Osteoblast (primary cell): ENCODE measurements at regions not wholly inside any gene's neighbourhood (a gene's known extent, or its start where the extent isn't known, plus 50 kb on each side); places are given as distances from the start of the nearest gene placed in this dataset.

Experiments used
- DNase-seq: peaks from one replicate; pipeline ENCODE4 v3.0.0; 2011; ENCODE audit warnings: low spot score, mixed read lengths; ENCODE audit not compliant: insufficient read length; ENCODE audit errors: missing footprints
- H2AFZ ChIP-seq: 2 replicates; pipeline ENCODE4 v1.6.0; 2011; ENCODE audit warnings: mild to moderate bottlenecking, low read length
- H3K27ac ChIP-seq: 2 replicates; pipeline ENCODE4 v1.5.1; 2011; ENCODE audit warnings: mild to moderate bottlenecking, low read depth, low read length, moderate library complexity
- H3K27me3 ChIP-seq: 2 replicates; pipeline ENCODE4 v1.6.0; 2012; ENCODE audit warnings: mild to moderate bottlenecking, control low read depth, inconsistent platforms, low read length, moderate library complexity; ENCODE audit not compliant: insufficient read depth
- H3K36me3 ChIP-seq: 2 replicates; pipeline ENCODE4 v1.5.1; 2011; ENCODE audit warnings: mild to moderate bottlenecking, low read length, control low read depth, moderate library complexity; ENCODE audit not compliant: insufficient read depth
- H3K4me1 ChIP-seq: 2 replicates; pipeline ENCODE4 v1.5.1; 2011; ENCODE audit warnings: mild to moderate bottlenecking, low read length, control low read depth, moderate library complexity; ENCODE audit not compliant: insufficient read depth
- H3K4me2 ChIP-seq: 2 replicates; pipeline ENCODE4 v1.6.0; 2011; ENCODE audit warnings: mild to moderate bottlenecking, low read length; ENCODE audit not compliant: insufficient read depth
- H3K4me3 ChIP-seq: fragments of 200-600 bp; sonication (generic); 3 replicates; pipeline ENCODE4 v1.5.1; 2012; ENCODE audit warnings: mild to moderate bottlenecking, low read length, inconsistent platforms; ENCODE audit not compliant: insufficient read depth
- H3K79me2 ChIP-seq: 2 replicates; pipeline ENCODE4 v1.6.0; 2012; ENCODE audit warnings: mild to moderate bottlenecking, low read length, control low read depth, inconsistent platforms; ENCODE audit not compliant: insufficient read depth
- H3K9me3 ChIP-seq: 2 replicates; pipeline ENCODE4 v1.5.1; 2011; ENCODE audit warnings: low read depth, low read length, control low read depth
- H4K20me1 ChIP-seq: 2 replicates; pipeline ENCODE4 v1.6.0; 2012; ENCODE audit warnings: mild to moderate bottlenecking, low read length, control low read depth; ENCODE audit not compliant: insufficient read depth
- CTCF ChIP-seq: IDR thresholded peaks from 2 replicates; pipeline ENCODE4 v1.5.1; 2011; ENCODE audit warnings: mild to moderate bottlenecking, low read depth, low read length, moderate library complexity; ENCODE audit errors: extremely low read depth

GRCh38 chr5:106921567-106921966, 749.2 kb downstream of the EFNA5 start:
- Histone ChIP-seq H4K20me1 (no peaks in the 10 kb centered on the region), H2AFZ (no peak overlapping the region), H3K27ac (no peak overlapping the region), H3K9me3 (no peaks in the 10 kb centered on the region), H3K79me2 (no peaks in the 10 kb centered on the region), H3K4me3 (no peak overlapping the region), H3K4me1 (no peaks in the 10 kb centered on the region), H3K27me3 (no peaks in the 10 kb centered on the region), H3K4me2 (no peak overlapping the region), H3K36me3 (no peaks in the 10 kb centered on the region)
- no peak for DNase-seq
- no peak for TF ChIP-seq CTCF

- no peak for TF ChIP-seq CTCF
Measured at GRCh38 chr5:106910486-106910885, 760.3 kb downstream of the EFNA5 start.

GRCh38 chr5:106909716-106910115, 761.0 kb downstream of the EFNA5 start:
- no peak for DNase-seq

More at GRCh38 chr5:106910486-106910885, 760.3 kb downstream of the EFNA5 start:
- no peaks in the 10 kb centered on the region for H3K36me3 ChIP-seq
- H3K4me3 ChIP-seq: no peak overlapping the region
- no peak overlapping the region for H2AFZ ChIP-seq
- DNase-seq: no peak
- H3K4me1 ChIP-seq: no peaks in the 10 kb centered on the region
- H4K20me1 ChIP-seq: no peaks in the 10 kb centered on the region
- no peak overlapping the region for H3K27ac ChIP-seq
- no peaks in the 10 kb centered on the region for H3K79me2 ChIP-seq
- H3K27me3 ChIP-seq: no peaks in the 10 kb centered on the region
- H3K4me2 ChIP-seq: no peak overlapping the region
- no peaks in the 10 kb centered on the region for H3K9me3 ChIP-seq

GRCh38 chr5:106907979-106908378, 762.8 kb downstream of the EFNA5 start:
- Histone ChIP-seq H3K4me1 (no peaks in the 10 kb centered on the region), H3K27me3 (no peaks in the 10 kb centered on the region), H3K4me2 (no peak overlapping the region), H3K36me3 (no peaks in the 10 kb centered on the region), H3K79me2 (no peaks in the 10 kb centered on the region), H2AFZ (no peak overlapping the region), H3K4me3 (no peak overlapping the region), H3K9me3 (no peaks in the 10 kb centered on the region), H3K27ac (no peak overlapping the region), H4K20me1 (no peaks in the 10 kb centered on the region)
- no peak for DNase-seq
- TF ChIP-seq CTCF: no peak

More at GRCh38 chr5:106909716-106910115, 761.0 kb downstream of the EFNA5 start:
- Histone ChIP-seq H2AFZ (no peak overlapping the region), H3K4me3 (no peak overlapping the region), H3K79me2 (no peaks in the 10 kb centered on the region), H3K4me1 (no peaks in the 10 kb centered on the region), H3K4me2 (no peak overlapping the region), H3K9me3 (no peaks in the 10 kb centered on the region), H3K36me3 (no peaks in the 10 kb centered on the region), H3K27me3 (no peaks in the 10 kb centered on the region), H3K27ac (no peak overlapping the region), H4K20me1 (no peaks in the 10 kb centered on the region)
- no peak for TF ChIP-seq CTCF
